Activated CD8-positive, alpha-beta T cell treated with anti-CD3 and anti-CD28 coated beads, Interleukin-2, amount 10 ng/mL, durations not matched to agents 7 days and 5 days (primary cell): ENCODE measurements at regions not wholly inside any gene's neighbourhood (a gene's known extent, or its start where the extent isn't known, plus 50 kb on each side); places are given as distances from the start of the nearest gene placed in this dataset.

Source experiments
- ATAC-seq: fragments of 150-1000 bp; cut with Tn5 transposase; one replicate; pipeline ENCODE4 v1.10.0; 2021; ENCODE audit warnings: moderate library complexity
- CTCF ChIA-PET: fragments of 350-600 bp; sonication (Branson Sonifier 250); formaldehyde crosslinking; loops from one replicate; lab custom pipeline; 2021; ENCODE audit warnings: antibody characterized with exemption; lab: Charles Lee
- POLR2A ChIA-PET: fragments of 350-600 bp; sonication (Branson Sonifier 250); formaldehyde crosslinking; loops from one replicate; lab custom pipeline; 2021; ENCODE audit warnings: antibody characterized with exemption; lab: Charles Lee
- DNase-seq: peaks from one replicate; pipeline ENCODE4 v3.0.0-alpha.2; 2020
- H3K27ac Mint-ChIP-seq: one replicate; pipeline ENCODE4 v1.8.0; 2021; ENCODE audit warnings: mild to moderate bottlenecking, mixed read lengths
- H3K27me3 Mint-ChIP-seq: one replicate; pipeline ENCODE4 v1.8.0; 2021; ENCODE audit warnings: low read depth, mixed read lengths
- H3K36me3 Mint-ChIP-seq: one replicate; pipeline ENCODE4 v1.8.0; 2021; ENCODE audit warnings: low read depth, mixed read lengths
- H3K4me1 Mint-ChIP-seq: one replicate; pipeline ENCODE4 v1.8.0; 2021; ENCODE audit warnings: low read depth, mixed read lengths
- H3K4me3 Mint-ChIP-seq: one replicate; pipeline ENCODE4 v1.8.0; 2021; ENCODE audit warnings: mild to moderate bottlenecking, mixed read lengths
- H3K9me3 Mint-ChIP-seq: one replicate; pipeline ENCODE4 v1.8.0; 2022; ENCODE audit warnings: mixed read lengths; ENCODE audit not compliant: insufficient read depth

GRCh38 chr4:20043991-20044390, 207.7 kb upstream of the SLIT2 start:
- H3K4me1 Mint-ChIP-seq, result no peaks in the 10 kb centered on the region
- peaks cover 4% of the 10 kb centered on the region for H3K9me3 Mint-ChIP-seq
- no peak overlapping the region for H3K4me3 Mint-ChIP-seq
- H3K27ac Mint-ChIP-seq, result no peak overlapping the region
- DNase-seq (no peak), ATAC-seq (no peak)
- ChIA-PET POLR2A (no interaction called here), CTCF (no interaction called here)
- no peaks in the 10 kb centered on the region for H3K27me3 Mint-ChIP-seq
- no peaks in the 10 kb centered on the region for H3K36me3 Mint-ChIP-seq

- DNase-seq (no peak), ATAC-seq (no peak)
- POLR2A ChIA-PET, result no interaction called here
- CTCF ChIA-PET, result no interaction called here
- no peak overlapping the region for H3K27ac Mint-ChIP-seq
- H3K27me3 Mint-ChIP-seq, result no peaks in the 10 kb centered on the region
- H3K36me3 Mint-ChIP-seq, result no peaks in the 10 kb centered on the region
- H3K4me3 Mint-ChIP-seq, result no peak overlapping the region
- H3K4me1 Mint-ChIP-seq, result no peaks in the 10 kb centered on the region
- peaks cover 7% of the 10 kb centered on the region for H3K9me3 Mint-ChIP-seq
Measured at GRCh38 chr4:20042769-20043168, 208.9 kb upstream of the SLIT2 start.

- no peak for ATAC-seq
- Mint-ChIP-seq H3K9me3 (peaks cover 8% of the 10 kb centered on the region), H3K4me3 (no peak overlapping the region), H3K27ac (no peak overlapping the region), H3K4me1 (no peaks in the 10 kb centered on the region), H3K27me3 (no peaks in the 10 kb centered on the region), H3K36me3 (no peaks in the 10 kb centered on the region)
- ChIA-PET POLR2A (no interaction called here), CTCF (no interaction called here)
- DNase-seq, result no peak
Measured at GRCh38 chr4:20041839-20042407, 209.8 kb upstream of the SLIT2 start.

- Mint-ChIP-seq H3K36me3 (no peaks in the 10 kb centered on the region), H3K4me3 (no peak overlapping the region), H3K4me1 (no peaks in the 10 kb centered on the region), H3K9me3 (peaks cover 4% of the 10 kb centered on the region), H3K27ac (no peak overlapping the region), H3K27me3 (no peaks in the 10 kb centered on the region)
- DNase-seq (no peak), ATAC-seq (no peak)
- CTCF ChIA-PET, result no interaction called here
- POLR2A ChIA-PET, result no interaction called here
Measured at GRCh38 chr4:20037745-20038144, 214.0 kb upstream of the SLIT2 start.

GRCh38 chr4:20030108-20030507, 221.6 kb upstream of the SLIT2 start:
- Mint-ChIP-seq H3K9me3 (peaks cover 4% of the 10 kb centered on the region), H3K4me1 (no peaks in the 10 kb centered on the region), H3K4me3 (no peak overlapping the region), H3K27me3 (no peaks in the 10 kb centered on the region), H3K36me3 (no peaks in the 10 kb centered on the region), H3K27ac (no peak overlapping the region)
- ChIA-PET CTCF (no interaction called here), POLR2A (no interaction called here)
- DNase-seq, result no peak
- ATAC-seq, result no peak

- no peak for DNase-seq
- H3K36me3 Mint-ChIP-seq, result no peaks in the 10 kb centered on the region
- no peak overlapping the region for H3K4me3 Mint-ChIP-seq
- no peak overlapping the region for H3K27ac Mint-ChIP-seq
- ATAC-seq, result no peak
- ChIA-PET POLR2A (no interaction called here), CTCF (no interaction called here)
- peaks cover 4% of the 10 kb centered on the region for H3K9me3 Mint-ChIP-seq
- no peaks in the 10 kb centered on the region for H3K27me3 Mint-ChIP-seq
- H3K4me1 Mint-ChIP-seq, result no peaks in the 10 kb centered on the region
Measured at GRCh38 chr4:20028645-20029044, 223.1 kb upstream of the SLIT2 start.

GRCh38 chr4:20026456-20026855, 225.2 kb upstream of the SLIT2 start:
- H3K4me3 Mint-ChIP-seq, result no peak overlapping the region
- POLR2A ChIA-PET, result no interaction called here
- H3K27ac Mint-ChIP-seq, result no peak overlapping the region
- no peaks in the 10 kb centered on the region for H3K36me3 Mint-ChIP-seq
- H3K9me3 Mint-ChIP-seq, result peaks cover 4% of the 10 kb centered on the region
- DNase-seq, result no peak
- CTCF ChIA-PET, result no interaction called here
- no peaks in the 10 kb centered on the region for H3K4me1 Mint-ChIP-seq
- H3K27me3 Mint-ChIP-seq, result no peaks in the 10 kb centered on the region
- no peak for ATAC-seq

GRCh38 chr4:20022471-20022870, 229.2 kb upstream of the SLIT2 start:
- H3K4me3 Mint-ChIP-seq, result no peak overlapping the region
- H3K27me3 Mint-ChIP-seq, result no peaks in the 10 kb centered on the region
- peaks cover 4% of the 10 kb centered on the region for H3K9me3 Mint-ChIP-seq
- ATAC-seq (no peak), DNase-seq (no peak)
- no peak overlapping the region for H3K27ac Mint-ChIP-seq
- POLR2A ChIA-PET, result no interaction called here
- no peaks in the 10 kb centered on the region for H3K36me3 Mint-ChIP-seq
- CTCF ChIA-PET, result no interaction called here
- H3K4me1 Mint-ChIP-seq, result no peaks in the 10 kb centered on the region

- no peaks in the 10 kb centered on the region for H3K36me3 Mint-ChIP-seq
- H3K4me1 Mint-ChIP-seq, result no peaks in the 10 kb centered on the region
- H3K9me3 Mint-ChIP-seq, result peaks cover 13% of the 10 kb centered on the region
- POLR2A ChIA-PET, result no interaction called here
- ATAC-seq (no peak), DNase-seq (no peak)
- no peak overlapping the region for H3K4me3 Mint-ChIP-seq
- H3K27me3 Mint-ChIP-seq, result no peaks in the 10 kb centered on the region
- no peak overlapping the region for H3K27ac Mint-ChIP-seq
- CTCF ChIA-PET, result no interaction called here
Measured at GRCh38 chr4:20020056-20020455, 231.6 kb upstream of the SLIT2 start.

GRCh38 chr4:20019310-20020015, 232.2 kb upstream of the SLIT2 start:
- H3K27ac Mint-ChIP-seq, result no peak overlapping the region
- DNase-seq (no peak), ATAC-seq (no peak)
- H3K27me3 Mint-ChIP-seq, result no peaks in the 10 kb centered on the region
- H3K4me1 Mint-ChIP-seq, result no peaks in the 10 kb centered on the region
- H3K4me3 Mint-ChIP-seq, result no peak overlapping the region
- no peaks in the 10 kb centered on the region for H3K36me3 Mint-ChIP-seq
- peaks cover 15% of the 10 kb centered on the region for H3K9me3 Mint-ChIP-seq
- CTCF ChIA-PET, result no interaction called here
- POLR2A ChIA-PET, result no interaction called here

- peaks cover 15% of the 10 kb centered on the region for H3K9me3 Mint-ChIP-seq
- DNase-seq (no peak), ATAC-seq (no peak)
- no peak overlapping the region for H3K27ac Mint-ChIP-seq
- H3K27me3 Mint-ChIP-seq, result no peaks in the 10 kb centered on the region
- H3K36me3 Mint-ChIP-seq, result no peaks in the 10 kb centered on the region
- ChIA-PET POLR2A (no interaction called here), CTCF (no interaction called here)
- no peaks in the 10 kb centered on the region for H3K4me1 Mint-ChIP-seq
- H3K4me3 Mint-ChIP-seq, result no peak overlapping the region
Measured at GRCh38 chr4:20017777-20018115, 234.0 kb upstream of the SLIT2 start.

- Mint-ChIP-seq H3K27ac (no peak overlapping the region), H3K9me3 (peaks cover 15% of the 10 kb centered on the region), H3K4me3 (no peak overlapping the region), H3K4me1 (no peaks in the 10 kb centered on the region), H3K27me3 (no peaks in the 10 kb centered on the region), H3K36me3 (no peaks in the 10 kb centered on the region)
- POLR2A ChIA-PET, result no interaction called here
- CTCF ChIA-PET, result no interaction called here
- ATAC-seq, result no peak
- no peak for DNase-seq
Measured at GRCh38 chr4:20017070-20017776, 234.5 kb upstream of the SLIT2 start.
